ENCODE measurements at regions not wholly inside any gene's neighbourhood (a gene's known extent, or its start where the extent isn't known, plus 50 kb on each side); places are given as distances from the start of the nearest gene placed in this dataset.
"Not testable (repeated sequence)": the region's sequence is repeated elsewhere in the genome, so short reads cannot be mapped to it uniquely, and the experiment has no call there.

DNA sequence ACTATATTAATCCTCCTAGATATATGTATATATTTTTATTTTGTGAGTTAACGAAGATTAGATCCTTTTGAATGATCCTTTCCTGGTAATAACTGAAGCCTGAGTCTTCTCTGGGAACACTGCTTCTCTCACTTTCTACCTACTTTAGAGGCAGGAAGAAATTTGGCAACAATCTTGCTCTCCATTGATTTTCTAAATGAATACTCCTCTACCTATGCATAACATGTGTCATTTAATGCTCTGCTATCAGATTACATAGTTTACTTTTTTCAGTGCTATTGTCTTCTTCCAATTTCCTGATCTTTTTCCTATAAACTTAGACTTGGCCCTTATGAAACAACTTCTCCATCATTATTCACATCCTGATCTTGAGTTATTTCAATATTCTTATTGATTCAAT is 60.4 kb upstream of the PDHA2 start:
- DNase-seq = no peak

DNA sequence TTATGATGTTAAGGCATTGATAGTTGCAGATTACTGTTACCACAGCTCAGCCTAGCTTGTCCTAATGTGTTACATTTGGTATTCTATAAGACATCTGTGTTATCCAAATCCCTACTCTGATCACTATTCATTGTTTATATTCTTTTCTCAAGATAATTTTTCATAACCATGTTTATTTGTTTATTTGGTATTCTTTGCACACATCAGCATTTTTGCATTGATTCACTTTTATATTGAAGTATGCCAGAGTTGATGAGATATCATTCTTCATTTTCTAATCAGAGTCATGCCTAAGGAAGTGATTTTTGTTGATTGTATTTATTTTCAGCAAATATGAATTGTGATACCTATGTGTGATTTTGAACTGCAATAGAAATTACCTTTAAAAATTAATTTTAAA is 61.2 kb upstream of the PDHA2 start:
- DNase-seq = no peak

DNA sequence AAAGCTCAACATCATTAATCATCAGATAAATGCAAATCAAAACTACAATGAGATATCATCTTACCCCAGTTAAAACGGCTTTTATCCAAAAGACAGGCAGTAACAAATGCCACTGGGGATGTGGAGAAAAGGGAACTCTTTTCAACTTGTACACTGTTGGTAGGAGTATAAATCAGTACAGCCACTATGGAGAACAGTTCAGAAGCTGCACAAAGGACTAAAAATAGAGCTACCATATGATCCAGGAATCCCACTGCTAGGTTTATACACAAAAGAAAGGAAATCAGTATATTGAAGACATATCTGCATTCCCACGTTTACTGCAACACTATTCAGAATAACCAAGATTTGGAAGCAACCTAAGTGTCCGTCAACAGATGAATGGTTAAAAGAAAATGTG is 69.3 kb upstream of the PDHA2 start:
- not testable (repeated sequence) for DNase-seq

DNA sequence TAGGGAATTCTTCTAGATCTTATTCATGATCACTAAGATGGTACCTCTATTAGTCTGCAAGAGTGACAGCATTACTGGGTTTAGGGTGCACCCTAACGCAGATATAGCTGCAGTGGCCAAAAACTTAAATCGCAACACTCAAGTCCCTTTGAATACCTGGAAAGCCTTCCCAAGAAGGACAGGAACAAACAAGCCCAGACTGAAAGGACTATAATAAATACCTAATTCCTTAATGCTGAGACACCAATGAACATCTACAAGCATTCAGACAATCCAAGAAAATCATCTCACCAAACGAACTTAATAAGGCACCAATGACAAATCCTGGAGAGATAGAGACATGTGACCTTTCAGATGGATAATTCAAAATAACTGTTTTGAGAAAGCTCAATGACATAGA is 74.9 kb upstream of the PDHA2 start:
- DNase-seq = no peak

DNA sequence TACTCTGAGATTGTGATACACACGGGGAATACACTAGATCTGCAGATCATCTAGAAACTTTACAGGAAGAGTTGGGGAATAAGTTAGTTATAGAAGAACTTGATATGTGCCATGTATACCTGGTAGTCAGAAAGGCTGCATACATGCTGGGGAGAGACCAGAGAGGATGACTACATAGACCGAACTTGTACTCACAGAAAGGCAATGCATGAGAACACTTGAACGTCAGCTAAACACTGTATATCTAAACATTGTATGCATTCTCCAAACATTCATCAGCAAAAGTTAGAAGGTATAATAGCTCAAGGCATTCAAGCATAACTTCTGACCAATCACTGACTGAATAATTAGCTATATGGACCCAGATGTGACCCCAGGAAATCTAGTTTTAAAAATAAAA is 78.0 kb upstream of the PDHA2 start:
- no peak for DNase-seq

DNA sequence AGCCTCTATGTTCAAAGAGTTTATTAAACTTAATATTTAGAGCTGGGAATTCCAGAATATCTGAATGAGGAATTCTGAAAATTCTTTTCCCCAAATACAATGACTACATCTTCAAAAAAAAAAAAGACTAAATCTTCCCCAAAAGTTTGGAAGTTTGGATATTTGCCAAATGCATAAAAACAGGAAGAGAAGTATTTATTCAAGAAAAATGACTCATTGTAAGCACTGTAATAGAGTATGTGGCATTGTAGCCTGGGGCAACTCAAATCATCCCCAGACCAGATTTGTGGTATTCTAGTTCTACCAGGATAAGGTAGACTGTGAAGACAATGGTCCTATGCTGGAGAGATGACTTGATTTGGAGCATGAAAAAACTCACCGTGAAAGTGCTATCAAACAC is 78.5 kb upstream of the PDHA2 start:
- peak; percentile 7 for DNase-seq

DNA sequence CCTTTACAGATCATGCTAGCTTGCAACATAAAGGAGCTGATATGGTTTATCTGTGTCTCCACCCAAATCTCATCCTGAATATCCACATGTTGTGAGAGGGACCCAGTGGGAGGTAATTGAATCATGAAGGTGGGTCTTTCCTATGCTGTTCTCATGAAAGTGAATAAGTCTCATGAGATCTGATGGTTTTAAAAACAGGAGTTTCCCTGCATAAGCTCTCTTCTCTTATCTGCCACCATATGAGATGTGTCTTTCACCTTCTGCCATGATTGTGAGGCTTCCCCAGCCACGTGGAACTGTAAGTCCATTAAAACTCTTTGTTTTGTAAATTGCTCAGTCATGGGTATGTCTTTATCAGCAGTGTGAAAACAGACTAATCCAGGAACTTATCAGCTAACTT is 79.2 kb upstream of the PDHA2 start:
- not testable (repeated sequence) for DNase-seq

DNA sequence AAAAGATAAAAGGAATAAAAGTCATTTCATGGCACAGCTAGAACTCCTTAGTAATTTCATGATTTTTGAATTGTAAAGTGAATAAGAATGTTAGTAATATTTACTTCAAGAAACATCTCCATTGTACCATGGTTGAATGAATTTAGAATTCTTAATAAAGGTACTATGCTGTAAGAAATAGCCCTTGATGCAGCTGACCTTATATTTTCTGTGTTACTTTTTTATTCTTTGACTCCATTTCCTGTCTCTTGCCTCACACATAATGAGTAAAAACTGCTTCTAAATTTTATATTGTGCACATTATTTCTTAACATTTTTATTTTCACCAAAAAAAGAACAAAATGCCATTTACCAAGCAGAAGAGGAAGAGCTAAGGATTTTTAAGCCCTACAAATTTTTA is 81.9 kb upstream of the PDHA2 start:
- no peak for DNase-seq

DNA sequence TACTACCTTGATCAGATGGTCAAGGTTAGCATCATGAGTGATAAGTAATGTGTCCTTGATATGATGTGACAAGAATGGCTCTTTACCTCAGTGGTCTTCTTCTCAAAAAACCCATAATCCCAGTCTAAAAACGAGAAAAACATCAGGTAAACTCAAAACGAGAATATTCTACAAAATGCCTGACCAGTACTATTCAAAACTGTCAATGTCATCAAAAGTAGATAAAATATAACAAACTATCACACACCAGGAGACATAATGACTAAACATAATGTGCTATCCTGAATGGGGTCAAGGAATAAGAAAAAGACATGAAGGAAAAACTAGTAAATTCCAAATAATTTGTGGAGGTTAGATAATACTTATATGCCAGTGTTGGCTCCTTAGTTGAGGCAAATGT is 85.2 kb upstream of the PDHA2 start:
- DNase-seq = no peak

DNA sequence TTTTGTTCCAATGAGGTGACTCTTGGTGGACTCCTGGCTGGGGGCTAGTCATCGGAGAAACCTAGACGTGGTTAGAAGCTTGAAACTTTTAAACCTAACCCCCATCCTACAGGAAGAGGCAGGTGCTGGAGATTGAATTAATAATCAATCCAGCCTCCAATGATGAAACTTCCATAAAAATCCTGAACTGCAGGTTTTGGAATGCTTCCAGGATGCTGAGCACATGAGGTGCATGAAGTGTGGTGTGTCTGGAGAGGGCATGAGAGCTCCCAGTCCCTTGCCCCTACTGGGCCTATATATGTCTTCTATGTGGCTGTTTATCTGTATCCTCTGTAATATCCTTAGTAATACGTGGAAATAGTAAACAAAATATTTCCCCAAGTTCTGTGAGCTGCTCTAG is 90.7 kb upstream of the PDHA2 start:
- DNase-seq = no peak

DNA sequence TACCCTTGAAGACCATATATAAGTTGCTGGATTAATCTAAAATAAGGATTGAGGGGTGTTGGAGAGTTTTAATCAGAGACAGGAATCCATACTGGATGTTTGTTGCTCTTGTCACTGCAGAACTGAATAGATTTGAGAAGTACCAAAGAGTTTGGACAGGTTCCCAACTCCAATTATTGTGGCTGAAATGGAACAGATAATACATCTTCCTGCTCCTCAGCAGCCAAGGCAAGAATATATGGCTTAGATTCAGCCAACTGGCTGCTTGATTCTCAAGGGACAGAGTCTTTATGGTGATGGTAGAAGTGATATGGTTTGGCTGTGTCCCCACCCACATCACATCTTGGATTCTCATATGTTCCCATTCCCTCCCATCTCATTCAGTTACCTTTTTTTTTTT is 97.0 kb upstream of the PDHA2 start:
- no peak for DNase-seq

DNA sequence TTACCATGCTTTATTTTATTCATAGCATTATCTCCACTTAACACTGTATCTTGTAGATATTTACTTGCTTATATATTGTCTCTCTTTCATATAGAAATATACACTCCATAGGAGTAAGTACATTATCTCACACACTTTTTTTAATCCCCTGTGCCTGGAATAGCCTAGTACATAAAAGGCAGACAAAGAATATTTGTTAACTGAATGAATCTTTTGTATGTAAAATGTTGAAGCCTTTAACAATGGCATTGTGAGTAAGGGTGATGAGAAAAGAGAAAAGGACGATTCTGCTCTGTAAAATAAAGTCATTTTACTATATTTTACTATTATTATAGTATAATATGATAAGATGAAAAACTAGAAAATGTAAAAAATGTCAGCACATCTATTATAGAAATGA is 97.7 kb upstream of the PDHA2 start:
- no peak for DNase-seq

DNA sequence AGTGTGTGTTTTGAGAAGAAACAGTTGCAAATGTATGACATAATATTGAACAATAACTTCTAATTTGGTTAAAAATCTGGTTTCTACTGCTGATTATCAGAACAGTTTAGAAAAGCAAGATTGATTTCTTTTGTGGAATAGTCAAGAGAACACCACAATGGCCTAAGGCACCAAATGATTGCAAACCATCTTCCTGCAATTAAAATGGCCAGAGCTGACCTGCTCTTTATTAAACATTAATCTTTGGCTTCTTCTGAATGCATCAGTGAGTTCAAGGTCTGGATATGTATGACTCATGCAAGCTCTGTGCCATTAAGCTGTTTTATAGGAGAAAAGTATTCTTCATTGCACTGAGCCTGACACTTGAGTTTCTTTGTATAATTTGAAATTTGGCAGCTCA is 107.8 kb upstream of the PDHA2 start:
- DNase-seq = no peak

DNA sequence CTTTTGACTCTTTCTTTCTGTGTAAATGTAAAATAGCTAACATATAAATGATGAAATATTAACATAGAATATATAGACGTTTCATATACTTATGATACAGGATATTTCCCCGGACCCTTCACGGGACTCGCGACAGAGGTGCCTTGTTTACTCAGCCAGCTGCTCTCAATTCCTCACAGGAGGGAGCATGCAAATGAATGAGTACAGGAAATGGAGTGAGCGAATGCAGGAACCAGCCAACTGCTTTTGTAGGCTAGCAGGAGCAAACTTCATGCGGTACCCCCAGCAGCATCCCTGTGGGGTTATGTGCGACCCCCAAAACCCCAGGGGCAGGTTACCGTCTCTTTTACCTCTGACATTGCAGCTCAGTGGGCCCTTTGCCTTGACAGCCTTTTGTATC is 110.3 kb upstream of the PDHA2 start:
- no peak for DNase-seq

DNA sequence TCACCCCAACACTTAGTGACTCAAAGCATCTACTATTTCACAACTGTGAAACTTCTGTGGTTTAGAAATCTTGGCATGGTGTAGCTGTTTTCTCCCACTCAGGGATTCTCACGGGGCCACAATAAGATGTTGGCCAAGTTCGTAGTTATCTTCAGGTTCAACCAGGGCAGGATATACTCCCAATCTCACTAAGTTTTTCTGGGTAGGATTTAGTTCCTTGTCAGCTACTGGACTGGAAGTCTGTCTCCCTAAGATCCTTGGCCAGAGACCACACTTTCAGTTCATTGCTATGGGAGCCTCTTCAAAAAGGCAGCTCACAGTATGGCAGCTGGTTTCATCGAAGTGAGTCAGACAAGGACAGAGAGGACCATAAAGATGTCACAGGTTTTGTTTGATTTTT is 111.7 kb upstream of the PDHA2 start:
- peak; percentile 14 for DNase-seq

DNA sequence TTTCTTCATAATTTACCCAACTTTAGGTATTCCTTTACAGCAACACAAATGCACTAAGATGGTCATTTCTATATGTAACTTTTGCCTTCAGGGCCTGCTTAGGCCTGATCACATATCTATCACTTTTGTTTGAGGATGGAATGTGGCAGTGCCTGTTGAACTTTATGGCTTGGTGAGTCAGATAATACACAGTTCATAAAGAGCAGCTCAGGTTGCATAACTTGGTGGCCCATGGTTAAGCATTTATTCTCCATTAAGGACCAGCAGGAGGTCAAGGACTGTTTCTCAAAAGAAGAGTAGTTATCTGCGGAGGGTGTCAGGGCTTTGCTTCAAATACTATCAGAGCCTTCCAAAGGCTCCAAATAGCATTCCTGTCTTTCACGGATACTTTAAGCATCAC is 124.1 kb upstream of the PDHA2 start:
- no peak for DNase-seq

DNA sequence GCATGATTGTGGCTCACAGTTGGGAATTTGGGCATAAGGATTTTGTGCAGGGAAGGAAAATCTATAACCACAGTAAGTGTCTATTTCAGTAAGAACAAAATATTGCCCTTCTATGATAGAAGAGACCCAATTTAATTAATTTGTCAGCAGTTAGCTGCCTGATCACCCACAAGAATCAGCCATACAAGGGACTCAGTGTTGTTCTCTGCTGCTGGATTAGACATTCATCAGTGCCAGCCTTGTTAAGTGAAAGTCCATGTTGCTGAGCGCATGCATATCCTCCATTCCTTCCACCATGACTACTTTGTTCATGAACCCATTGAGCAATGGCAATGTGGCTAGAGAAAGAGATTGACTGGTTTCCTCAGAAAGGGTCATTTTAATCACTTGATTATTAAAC is 125.3 kb upstream of the PDHA2 start:
- DNase-seq = no peak

DNA sequence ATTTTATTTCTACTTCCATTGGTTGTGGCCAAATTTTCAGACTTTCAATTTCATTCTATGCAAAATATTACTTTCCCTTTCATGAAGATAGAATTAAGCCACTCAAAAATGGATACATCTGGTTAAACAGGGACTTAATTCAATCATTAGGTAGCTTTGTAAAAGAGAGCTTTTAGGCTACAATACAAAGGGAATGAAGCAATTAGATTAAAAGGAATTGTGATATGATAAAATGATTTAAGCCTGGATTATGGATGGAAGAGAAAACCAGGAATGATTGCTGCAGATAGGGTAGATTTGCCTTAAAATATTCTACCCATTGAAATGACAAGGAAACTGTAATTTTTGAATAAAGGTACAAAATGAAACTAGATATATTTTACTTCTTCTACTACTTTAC is 134.6 kb upstream of the PDHA2 start:
- no peak for DNase-seq

DNA sequence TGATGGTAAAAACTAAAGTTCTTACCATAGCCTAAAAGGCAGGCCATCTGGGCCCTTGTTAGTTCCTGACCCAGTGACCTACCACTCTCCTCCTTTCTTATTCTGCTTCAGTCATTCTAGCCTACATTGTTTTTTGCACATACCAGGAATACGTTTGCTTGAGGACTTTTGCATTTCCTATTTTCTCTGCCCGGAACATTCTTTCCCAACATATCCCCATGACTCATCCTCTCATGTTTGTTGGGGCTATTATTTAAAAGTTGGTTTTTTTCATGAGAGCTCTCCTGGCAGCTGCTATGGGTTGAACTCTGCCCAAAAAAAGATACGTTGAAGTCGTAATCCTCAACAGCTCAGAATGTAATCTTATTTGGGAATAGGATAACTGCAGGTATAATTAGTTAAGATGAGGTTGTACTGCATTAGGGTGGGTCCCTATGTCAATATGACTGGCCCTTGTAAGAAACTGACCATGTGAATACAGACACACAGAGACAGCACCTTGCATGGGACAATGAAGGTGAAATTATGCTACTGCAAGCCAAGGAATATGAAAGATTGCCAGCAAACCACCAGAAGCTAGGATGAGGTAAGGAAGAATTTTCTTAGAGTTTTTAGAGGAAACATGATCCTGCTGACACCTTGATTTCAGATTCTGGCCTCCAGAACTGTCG is 138.3 kb upstream of the PDHA2 start:
- no peak for DNase-seq

DNA sequence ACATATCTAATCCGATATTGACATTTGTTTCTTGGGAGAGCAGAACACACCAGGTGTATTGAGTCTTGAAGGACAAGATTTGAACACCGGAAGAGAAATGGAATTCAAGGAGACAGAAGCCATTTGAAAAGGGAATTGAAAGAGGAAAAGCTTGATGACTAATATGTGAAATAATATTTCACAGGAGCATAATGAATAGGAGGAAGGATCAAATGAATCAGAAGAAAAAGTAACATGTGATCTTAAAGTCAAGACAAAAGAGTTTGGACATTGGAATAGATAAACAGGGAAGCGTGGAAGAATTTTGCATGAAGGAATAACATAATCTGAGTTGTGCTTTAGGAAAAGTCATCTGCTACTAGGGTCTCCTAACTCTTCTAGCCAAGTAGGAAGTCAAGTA is 145.5 kb upstream of the PDHA2 start:
- no peak for DNase-seq

DNA sequence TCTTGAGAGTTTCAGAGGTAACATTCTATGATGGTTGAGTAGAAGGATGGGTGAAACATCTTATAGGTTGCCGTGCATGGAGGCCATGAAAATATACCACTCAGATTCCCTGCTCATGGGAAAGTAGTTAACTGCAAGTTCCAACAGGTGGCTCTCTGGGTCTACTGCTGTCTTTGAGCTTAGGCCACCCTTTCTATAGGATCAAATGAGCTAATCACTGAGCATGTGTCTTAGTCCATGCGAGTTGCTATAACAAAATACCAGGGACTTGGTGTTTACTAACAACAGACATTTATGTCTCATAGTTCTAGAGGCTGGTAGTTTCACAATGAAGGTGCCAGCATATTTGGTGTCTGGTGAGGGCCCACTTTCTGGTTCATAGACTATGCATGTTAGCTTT is 144.8 kb upstream of the UNC5C start:
- no peak for DNase-seq

DNA sequence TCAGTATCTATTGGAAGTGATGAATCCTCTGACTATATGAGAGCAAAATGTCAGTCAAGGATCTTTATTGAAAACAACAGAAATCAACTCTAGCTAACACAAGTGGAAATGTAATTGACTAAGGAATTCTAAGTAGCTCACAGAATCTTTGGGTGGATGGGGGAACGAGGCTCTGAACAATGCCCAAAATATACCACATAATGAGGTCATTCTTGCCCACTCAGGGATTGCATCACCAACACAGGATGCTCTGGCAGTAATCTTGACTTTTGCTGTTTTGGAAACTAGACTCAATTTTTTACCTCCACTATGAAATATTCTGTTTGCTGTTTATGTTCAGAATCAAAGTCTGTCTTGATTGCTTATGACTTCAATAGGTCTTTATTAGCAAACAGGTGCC is 127.4 kb upstream of the UNC5C start:
- no peak for DNase-seq

DNA sequence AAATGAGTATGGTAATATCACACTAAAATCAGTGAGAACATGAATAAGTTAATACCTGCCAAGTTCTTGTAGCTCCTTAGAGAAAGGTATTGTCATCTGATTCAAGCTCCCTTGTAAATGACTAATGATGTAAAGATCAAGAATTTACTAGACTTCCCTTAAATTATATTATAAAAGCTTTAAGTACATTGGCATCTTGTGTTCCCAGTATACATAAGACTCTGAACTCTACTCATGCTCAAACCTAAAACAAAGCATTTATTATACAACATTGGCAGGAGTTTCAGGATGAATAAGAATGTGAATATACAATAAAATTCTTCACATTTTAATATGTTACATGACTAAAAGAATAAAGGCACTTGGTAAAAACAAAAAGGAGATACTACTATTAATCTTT is 126.8 kb upstream of the UNC5C start:
- DNase-seq = no peak

DNA sequence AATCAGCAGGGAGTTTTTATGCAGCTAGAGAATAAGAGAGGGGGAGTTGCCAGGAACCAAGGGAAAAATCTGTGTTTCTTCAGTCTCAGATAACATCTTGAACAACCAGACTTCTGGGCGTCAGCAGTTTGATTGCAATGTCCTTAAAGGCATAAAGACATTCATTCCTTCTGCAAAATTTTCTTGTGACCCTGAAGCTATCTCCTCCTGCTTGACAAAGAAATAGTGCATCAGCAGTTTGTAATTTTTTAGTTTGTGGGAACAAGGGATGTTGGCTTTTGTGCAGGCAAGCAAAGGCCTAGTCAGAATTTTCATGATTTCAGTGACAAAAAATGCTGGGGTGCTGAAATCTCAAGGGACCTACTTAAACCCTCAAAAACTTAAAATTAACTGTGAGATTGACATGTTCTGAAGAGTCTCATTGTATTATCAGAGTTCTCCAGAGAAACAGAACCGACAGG is 125.8 kb upstream of the UNC5C start:
- no peak for DNase-seq

DNA sequence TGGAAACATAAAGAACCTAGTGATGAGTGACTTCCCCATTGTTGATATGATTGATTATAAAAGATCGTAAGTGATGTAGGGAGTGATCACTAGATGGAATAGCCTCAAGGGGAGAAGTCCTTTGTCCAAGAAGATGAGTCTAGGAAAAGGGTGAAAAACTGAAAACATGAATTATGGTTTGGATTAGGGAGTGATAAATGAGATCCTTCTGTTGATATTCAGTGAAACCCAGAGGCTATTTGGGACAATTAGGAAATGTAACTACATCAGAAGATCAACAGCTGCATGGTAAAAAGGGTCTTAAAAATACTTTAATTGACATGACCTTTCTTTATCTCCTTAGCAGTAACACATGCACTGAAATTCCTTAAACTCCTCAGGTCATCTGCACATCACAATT is 124.0 kb upstream of the UNC5C start:
- no peak for DNase-seq

DNA sequence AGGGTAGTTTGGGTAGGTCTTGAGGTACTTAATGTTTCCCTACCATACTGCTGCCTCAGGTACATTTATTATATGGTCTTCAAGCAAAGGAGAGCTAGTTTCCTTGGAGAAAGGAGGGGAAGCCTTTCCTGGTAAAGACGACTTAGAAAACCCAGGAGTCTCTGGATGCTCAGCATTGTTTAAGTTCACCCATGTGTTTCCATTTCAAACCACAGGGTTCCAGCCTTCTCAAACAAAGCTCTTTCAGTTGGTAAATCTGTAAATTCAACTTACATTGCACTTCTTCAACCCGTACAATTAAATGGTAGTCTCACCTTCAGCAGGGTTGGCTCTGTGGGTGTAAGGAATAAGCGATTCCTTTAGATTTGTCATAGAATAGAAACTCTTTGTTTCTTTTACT is 111.9 kb upstream of the UNC5C start:
- no peak for DNase-seq

Measured in fibroblast of skin of right quadriceps (primary cell).